Mucosa of rectum (tissue), 2 donors: ENCODE measurements at regions not wholly inside any gene's neighbourhood (a gene's known extent, or its start where the extent isn't known, plus 50 kb on each side); places are given as distances from the start of the nearest gene placed in this dataset.

Experiments
- H3K27ac ChIP-seq, 2 donors: one replicate each; pipeline ENCODE4 v1.7.0; 2013; ENCODE audit warnings: inconsistent platforms in 2 of 2, low read depth in 2 of 2, low read length in 2 of 2
- H3K27me3 ChIP-seq, 2 donors: one replicate each; pipeline ENCODE4 v1.7.0; 2013; ENCODE audit warnings: low read length in 2 of 2; ENCODE audit not compliant: control insufficient read depth in 2 of 2, insufficient read depth in 2 of 2
- H3K36me3 ChIP-seq, 2 donors: one replicate each; pipeline ENCODE4 v1.7.0; 2013; ENCODE audit warnings: low read length in 2 of 2; ENCODE audit not compliant: control insufficient read depth in 2 of 2, insufficient read depth in 2 of 2
- H3K4me1 ChIP-seq, 2 donors: one replicate each; pipeline ENCODE4 v1.7.0; 2013; ENCODE audit warnings: low read length in 2 of 2, mild to moderate bottlenecking in 1 of 2; ENCODE audit not compliant: control insufficient read depth in 2 of 2, insufficient read depth in 2 of 2
- H3K4me3 ChIP-seq, 2 donors: one replicate each; pipeline ENCODE4 v1.7.0; 2013; ENCODE audit warnings: low read length in 2 of 2
- H3K9ac ChIP-seq, 2 donors: one replicate each; pipeline ENCODE4 v1.7.0; 2013; ENCODE audit warnings: low read length in 2 of 2, low read depth in 1 of 2, mild to moderate bottlenecking in 1 of 2
- H3K9me3 ChIP-seq, 2 donors: one replicate each; pipeline ENCODE4 v1.7.0; 2013; ENCODE audit warnings: low read length in 2 of 2; ENCODE audit not compliant: control insufficient read depth in 2 of 2
- donor health status: healthy.
- donor health status: Normal muscosa, but diverticular disease.

GRCh38 chr2:239854596-239854995, 170.5 kb downstream of the NDUFA10 start:
- Histone ChIP-seq H3K4me3 (no peak overlapping the region), H3K27ac (no peak overlapping the region), H3K27me3 (no peaks in the 10 kb centered on the region), H3K9ac (no peak overlapping the region), H3K36me3 (no peaks in the 10 kb centered on the region), H3K9me3 (no peaks in the 10 kb centered on the region), H3K4me1 (no peaks in the 10 kb centered on the region)

GRCh38 chr2:239853706-239854327, 171.3 kb downstream of the NDUFA10 start:
- Histone ChIP-seq H3K27me3 (no peaks in the 10 kb centered on the region), H3K9ac (no peak overlapping the region), H3K4me1 (no peaks in the 10 kb centered on the region), H3K9me3 (no peaks in the 10 kb centered on the region), H3K36me3 (no peaks in the 10 kb centered on the region), H3K27ac (no peak overlapping the region), H3K4me3 (no peak overlapping the region)

DNA sequence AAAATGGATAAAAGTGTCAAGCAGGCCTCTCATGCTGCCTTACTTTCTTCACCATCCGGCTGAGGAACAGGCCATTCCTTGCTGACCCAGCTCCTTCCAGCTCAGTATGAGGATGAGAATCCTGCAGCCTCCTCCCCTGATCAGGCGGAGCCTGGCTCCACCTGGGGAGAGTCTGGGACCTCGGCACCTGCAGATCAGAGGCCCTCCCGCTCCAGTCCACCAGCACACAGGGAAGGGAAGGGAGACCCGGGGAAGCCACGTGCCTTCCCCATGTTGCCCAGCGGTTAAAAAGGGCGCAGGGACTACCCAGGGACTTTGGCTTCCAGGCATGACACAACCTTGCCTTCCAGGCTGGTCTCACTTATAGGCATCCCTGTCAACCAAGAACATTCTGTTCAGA, 172.0 kb downstream of the NDUFA10 start:
- Histone ChIP-seq H3K4me3 (no peak overlapping the region), H3K9ac (no peak overlapping the region), H3K36me3 (no peaks in the 10 kb centered on the region), H3K27me3 (no peaks in the 10 kb centered on the region), H3K27ac (no peak overlapping the region), H3K4me1 (no peaks in the 10 kb centered on the region), H3K9me3 (no peaks in the 10 kb centered on the region)

- Histone ChIP-seq H3K9me3 (no peaks in the 10 kb centered on the region), H3K4me1 (no peaks in the 10 kb centered on the region), H3K4me3 (no peak overlapping the region), H3K27ac (no peak overlapping the region), H3K36me3 (no peaks in the 10 kb centered on the region), H3K9ac (no peak overlapping the region), H3K27me3 (no peaks in the 10 kb centered on the region)
Observed at GRCh38 chr2:239852272-239852671, 172.9 kb downstream of the NDUFA10 start.

GRCh38 chr2:239846789-239847676, 178.1 kb downstream of the NDUFA10 start:
- Histone ChIP-seq H3K4me1 (no peaks in the 10 kb centered on the region), H3K27me3 (no peaks in the 10 kb centered on the region), H3K36me3 (no peaks in the 10 kb centered on the region), H3K4me3 (no peak overlapping the region), H3K9me3 (no peaks in the 10 kb centered on the region), H3K27ac (no peak overlapping the region), H3K9ac (no peak overlapping the region)

GRCh38 chr2:239845968-239846367, 179.2 kb downstream of the NDUFA10 start:
- no peak overlapping the region for H3K27ac ChIP-seq
- H3K36me3 ChIP-seq: no peaks in the 10 kb centered on the region
- H3K27me3 ChIP-seq: no peaks in the 10 kb centered on the region
- no peak overlapping the region for H3K9ac ChIP-seq
- H3K4me3 ChIP-seq: no peak overlapping the region
- no peaks in the 10 kb centered on the region for H3K4me1 ChIP-seq
- no peaks in the 10 kb centered on the region for H3K9me3 ChIP-seq

- Histone ChIP-seq H3K4me3 (no peak overlapping the region), H3K27me3 (no peaks in the 10 kb centered on the region), H3K9me3 (no peaks in the 10 kb centered on the region), H3K27ac (no peak overlapping the region), H3K9ac (no peak overlapping the region), H3K4me1 (no peaks in the 10 kb centered on the region), H3K36me3 (no peaks in the 10 kb centered on the region)
Observed at GRCh38 chr2:239839306-239839705, 185.8 kb downstream of the NDUFA10 start.

GRCh38 chr2:239836021-239836765, 188.9 kb downstream of the NDUFA10 start:
- H3K4me1 ChIP-seq: no peaks in the 10 kb centered on the region
- no peak overlapping the region for H3K27ac ChIP-seq
- H3K9ac ChIP-seq: no peak overlapping the region
- H3K27me3 ChIP-seq: no peaks in the 10 kb centered on the region
- H3K9me3 ChIP-seq: no peaks in the 10 kb centered on the region
- H3K4me3 ChIP-seq: no peak overlapping the region
- H3K36me3 ChIP-seq: no peaks in the 10 kb centered on the region

DNA sequence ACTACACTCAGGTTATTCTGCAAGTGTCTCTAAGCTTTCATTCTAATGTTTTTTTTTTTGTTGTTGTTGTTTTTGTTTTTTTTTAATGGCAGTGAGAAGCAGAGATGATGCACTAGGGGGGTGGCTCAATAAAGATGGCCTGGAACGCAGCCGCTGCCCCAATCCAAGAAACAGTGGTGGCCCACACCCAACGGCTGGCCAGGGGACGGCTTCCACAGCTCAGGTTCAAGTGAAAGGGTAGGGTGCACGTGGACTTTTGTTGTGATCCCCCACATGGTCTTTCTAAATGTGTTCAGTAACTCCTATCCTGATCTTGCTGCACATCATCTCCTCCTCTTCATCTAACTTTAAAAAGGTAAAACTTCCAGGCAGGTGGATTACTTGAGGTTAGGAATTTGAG, 190.1 kb downstream of the NDUFA10 start:
- no peak overlapping the region for H3K4me3 ChIP-seq
- H3K4me1 ChIP-seq: peaks cover 0 to 2% of the 10 kb centered on the region in 2 donors
- no peak overlapping the region for H3K9ac ChIP-seq
- H3K9me3 ChIP-seq: no peaks in the 10 kb centered on the region
- no peaks in the 10 kb centered on the region for H3K27me3 ChIP-seq
- no peak overlapping the region for H3K27ac ChIP-seq
- no peaks in the 10 kb centered on the region for H3K36me3 ChIP-seq

GRCh38 chr2:239834143-239834542, 191.0 kb downstream of the NDUFA10 start:
- Histone ChIP-seq H3K36me3 (no peaks in the 10 kb centered on the region), H3K4me1 (peaks cover 0 to 2% of the 10 kb centered on the region in 2 donors), H3K27me3 (no peaks in the 10 kb centered on the region), H3K4me3 (no peak overlapping the region), H3K9me3 (no peaks in the 10 kb centered on the region), H3K27ac (no peak overlapping the region), H3K9ac (no peak overlapping the region)
